H1 (cell line): ENCODE measurements at regions not wholly inside any gene's neighbourhood (a gene's known extent, or its start where the extent isn't known, plus 50 kb on each side); places are given as distances from the start of the nearest gene placed in this dataset.
"Not testable (repeated sequence)": the region's sequence is repeated elsewhere in the genome, so short reads cannot be mapped to it uniquely, and the experiment has no call there.

ENCODE experiments used
- CTCF ChIA-PET: fragments of 300-600 bp; sonication (Branson Sonifier 250); formaldehyde crosslinking; loops from one replicate; lab custom pipeline; 2021; ENCODE audit not compliant: partially characterized antibody; lab: Charles Lee
- POLR2A ChIA-PET: fragments of 300-600 bp; sonication (Branson Sonifier 250); formaldehyde crosslinking; loops from one replicate; lab custom pipeline; 2021; ENCODE audit warnings: inconsistent platforms; ENCODE audit not compliant: partially characterized antibody; lab: Charles Lee
- DNase-seq, 2 experiments: peaks; one replicate each; pipeline versions ENCODE4 v3.0.0 to v3.0.0-alpha.2; 2010 to 2022; ENCODE audit warnings: low spot score in 2 of 2, low read depth in 1 of 2, mixed read lengths in 1 of 2
- FAIRE-seq: peaks from 2 replicates; lab custom pipeline; 2011; peaks lifted over from hg19 to GRCh38; lab: Jason Lieb, UNC
- H2AFZ ChIP-seq: 2 replicates; pipeline ENCODE4 v1.8.1; 2012; ENCODE audit warnings: low read length, inconsistent platforms
- H2AK5ac ChIP-seq: 2 replicates; pipeline ENCODE4 v1.6.1; 2013; ENCODE audit warnings: low read depth, low read length
- H2BK120ac ChIP-seq: replicated peaks from 2 replicates; pipeline ENCODE3; 2013; ENCODE audit warnings: low read depth, low read length, inconsistent platforms
- H2BK12ac ChIP-seq: 2 replicates; pipeline ENCODE4 v1.6.1; 2013; ENCODE audit warnings: low read depth, low read length
- H2BK15ac ChIP-seq: 2 replicates; pipeline ENCODE4 v1.6.1; 2013; ENCODE audit warnings: low read length
- H2BK20ac ChIP-seq: 2 replicates; pipeline ENCODE4 v1.6.1; 2013; ENCODE audit warnings: low read length
- H2BK5ac ChIP-seq: 2 replicates; pipeline ENCODE4 v1.6.1; 2013; ENCODE audit warnings: low read depth, low read length
- H3K14ac ChIP-seq: 2 replicates; pipeline ENCODE4 v1.6.1; 2013; ENCODE audit warnings: inconsistent platforms; ENCODE audit not compliant: insufficient read length
- H3K18ac ChIP-seq: 2 replicates; pipeline ENCODE4 v1.6.1; 2013; ENCODE audit warnings: low read length; ENCODE audit errors: extremely low read depth
- H3K23ac ChIP-seq: 2 replicates; pipeline ENCODE4 v1.6.1; 2013; ENCODE audit warnings: inconsistent platforms; ENCODE audit not compliant: insufficient read length
- H3K23me2 ChIP-seq: 2 replicates; pipeline ENCODE4 v1.6.1; 2013; ENCODE audit warnings: low read depth, low read length
- H3K27ac ChIP-seq: 2 replicates; pipeline ENCODE4 v1.6.1; 2011; ENCODE audit warnings: low read depth, low read length, inconsistent platforms
- H3K27me3 ChIP-seq, 4 experiments: replicated peaks in 1 of 4; 1 replicate in 1 of 4; 2 replicates in 3 of 4; pipeline versions ENCODE4 v1.6.1 to v1.8.1; 2011 to 2013; ENCODE audit warnings: low read length in 3 of 4, mild to moderate bottlenecking in 3 of 4, inconsistent platforms in 2 of 4, mixed read lengths in 2 of 4, moderate library complexity in 1 of 4; ENCODE audit not compliant: control insufficient read depth in 3 of 4, insufficient read depth in 3 of 4; ENCODE audit errors: extremely low read depth in 1 of 4
- H3K36me3 ChIP-seq, 4 experiments: 2 replicates each; pipeline versions ENCODE4 v1.6.1 to v1.8.1; 2011 to 2013; ENCODE audit warnings: mild to moderate bottlenecking in 4 of 4, low read length in 3 of 4, moderate library complexity in 2 of 4, control low read depth in 1 of 4, inconsistent platforms in 1 of 4; ENCODE audit not compliant: insufficient read depth in 4 of 4, control insufficient read depth in 2 of 4
- H3K4ac ChIP-seq: replicated peaks from 2 replicates; pipeline ENCODE3; 2013; ENCODE audit warnings: low read length, low read depth, mixed read lengths, inconsistent platforms; ENCODE audit not compliant: insufficient read length
- H3K4me1 ChIP-seq, 4 experiments: replicated peaks in 1 of 4; 1 replicate in 1 of 4; 2 replicates in 3 of 4; pipeline versions ENCODE4 v1.6.1 to v1.8.1; 2011 to 2013; ENCODE audit warnings: low read length in 3 of 4, inconsistent platforms in 2 of 4, mixed read lengths in 1 of 4; ENCODE audit not compliant: insufficient read depth in 4 of 4, control insufficient read depth in 3 of 4
- H3K4me2 ChIP-seq, 2 experiments: 2 replicates each; pipeline versions ENCODE4 v1.6.1 to v1.8.1; 2011 to 2013; ENCODE audit warnings: low read depth in 2 of 2, low read length in 2 of 2, control low read depth in 1 of 2, inconsistent platforms in 1 of 2, mild to moderate bottlenecking in 1 of 2; ENCODE audit not compliant: insufficient read depth in 1 of 2
- H3K4me3 ChIP-seq, 4 experiments: fragments of 200-600, 300-600 bp in 1 of 4; sonication (generic), shearing (Covaris generic), sonication (Bioruptor Twin) in 1 of 4; 2 replicates each; pipeline versions ENCODE4 v1.5.1 to v1.8.1; 2011 to 2016; ENCODE audit warnings: low read length in 4 of 4, low read depth in 3 of 4, control low read depth in 2 of 4, inconsistent platforms in 2 of 4, mild to moderate bottlenecking in 2 of 4, mixed read lengths in 1 of 4, moderate library complexity in 1 of 4; ENCODE audit not compliant: insufficient read depth in 2 of 4; ENCODE audit errors: extremely low read depth in 1 of 4
- H3K56ac ChIP-seq: replicated peaks from 2 replicates; pipeline ENCODE3; 2013; ENCODE audit warnings: low read depth, mild to moderate bottlenecking, mixed read lengths, low read length, inconsistent platforms; ENCODE audit not compliant: insufficient read length
- H3K79me1 ChIP-seq: 2 replicates; pipeline ENCODE4 v1.6.1; 2013; ENCODE audit warnings: low read depth, low read length, control low read depth
- H3K79me2 ChIP-seq, 2 experiments: 2 replicates each; pipeline versions ENCODE4 v1.6.1 to v1.8.1; 2012 to 2013; ENCODE audit warnings: low read length in 2 of 2, mild to moderate bottlenecking in 2 of 2, inconsistent platforms in 1 of 2; ENCODE audit not compliant: insufficient read depth in 2 of 2, control insufficient read depth in 1 of 2
- H3K9ac ChIP-seq, 4 experiments: replicated peaks in 1 of 4; 1 replicate in 1 of 4; 2 replicates in 3 of 4; pipeline versions ENCODE4 v1.6.1 to v1.8.1; 2011 to 2013; ENCODE audit warnings: low read depth in 3 of 4, low read length in 3 of 4, control low read depth in 2 of 4, mild to moderate bottlenecking in 2 of 4, moderate library complexity in 2 of 4, inconsistent platforms in 1 of 4; ENCODE audit errors: extremely low read depth in 1 of 4
- H3K9me3 ChIP-seq, 2 experiments: 2 replicates each; pipeline versions ENCODE4 v1.6.1 to v1.8.1; 2012 to 2013; ENCODE audit warnings: mild to moderate bottlenecking in 2 of 2, moderate library complexity in 2 of 2, control low read depth in 1 of 2, inconsistent platforms in 1 of 2, low read depth in 1 of 2, low read length in 1 of 2, mixed read lengths in 1 of 2; ENCODE audit not compliant: insufficient read depth in 2 of 2
- H4K20me1 ChIP-seq, 2 experiments: replicated peaks in 1 of 2; 2 replicates each; pipeline versions ENCODE3 to v1.8.1; 2011 to 2013; ENCODE audit warnings: inconsistent platforms in 2 of 2, low read length in 2 of 2, mild to moderate bottlenecking in 1 of 2; ENCODE audit not compliant: insufficient read depth in 2 of 2, control insufficient read depth in 1 of 2
- H4K5ac ChIP-seq: 2 replicates; pipeline ENCODE4 v1.6.1; 2013; ENCODE audit warnings: low read length, low read depth, mixed read lengths, inconsistent platforms; ENCODE audit not compliant: insufficient read length
- H4K8ac ChIP-seq: 2 replicates; pipeline ENCODE4 v1.8.0; 2013; ENCODE audit warnings: mild to moderate bottlenecking, moderate library complexity, low read length, inconsistent platforms; ENCODE audit not compliant: insufficient read depth; ENCODE audit errors: extremely low read depth
- H4K91ac ChIP-seq: replicated peaks from 2 replicates; pipeline ENCODE3; 2013; ENCODE audit warnings: low read length, mixed read lengths, inconsistent platforms; ENCODE audit not compliant: insufficient read length
- TAF1 ChIP-seq: IDR thresholded peaks from 2 replicates; pipeline ENCODE4 v1.6.1; 2011; ENCODE audit warnings: mild to moderate bottlenecking, low read depth, low read length
- WGBS, 2 experiments: shearing (Covaris generic) in 1 of 2; methylation state at CpG; one replicate each; pipeline versions ENCODE4 v1.1.6 to v1.1.7; 2013 to 2015; ENCODE audit warnings: low lambda C conversion rate in 2 of 2, mixed read lengths in 2 of 2, inconsistent platforms in 1 of 2, low coverage in 1 of 2, missing lambda C conversion rate in 1 of 2; ENCODE audit not compliant: insufficient replicate concordance in 2 of 2, insufficient coverage in 1 of 2, insufficient read length in 1 of 2; ENCODE audit errors: extremely low coverage in 1 of 2, missing lambda C conversion rate in 1 of 2; 5-methylcytosine and 5-hydroxymethylcytosine counted together

GRCh38 chr12:29026419-29026818, 122.7 kb upstream of the FAR2 start:
- Histone ChIP-seq H3K27ac (no peak overlapping the region), H4K20me1 (no peaks in the 10 kb centered on the region), H2BK5ac (no peak overlapping the region), H3K4me1 (no peaks in the 10 kb centered on the region; a peak in 1 of 7 replicates), H2AFZ (no peak overlapping the region; the same call in 1 of the 2 replicates), H2AK5ac (no peak overlapping the region), H3K9ac (no peak overlapping the region), H4K8ac (no peak overlapping the region), H4K5ac (no peak overlapping the region), H3K56ac (no peak overlapping the region), H4K91ac (no peak overlapping the region), H3K14ac (no peak overlapping the region), H3K79me2 (no peaks in the 10 kb centered on the region), H2BK12ac (no peak overlapping the region), H2BK15ac (no peak overlapping the region), H3K9me3 (no peaks in the 10 kb centered on the region), H3K27me3 (no peaks in the 10 kb centered on the region), H3K23ac (no peak overlapping the region), H3K18ac (no peak overlapping the region), H3K23me2 (no peaks in the 10 kb centered on the region), H3K79me1 (no peaks in the 10 kb centered on the region), H3K4me2 (no peak overlapping the region), H3K4me3 (no peak overlapping the region), H3K36me3 (no peaks in the 10 kb centered on the region), H2BK120ac (no peak overlapping the region), H3K4ac (peak overlapping the region; percentile 67), H2BK20ac (no peak overlapping the region)
- DNase-seq (no peak), FAIRE-seq (no peak)
- 73% methylated on average over 4 of the region's 4 CpGs; no CpG with 5 or more reads in 1 of the 2 experiments for WGBS, 2 experiments
- ChIA-PET CTCF (no interaction called here), POLR2A (no interaction called here)
- TF ChIP-seq TAF1: no peak

DNA sequence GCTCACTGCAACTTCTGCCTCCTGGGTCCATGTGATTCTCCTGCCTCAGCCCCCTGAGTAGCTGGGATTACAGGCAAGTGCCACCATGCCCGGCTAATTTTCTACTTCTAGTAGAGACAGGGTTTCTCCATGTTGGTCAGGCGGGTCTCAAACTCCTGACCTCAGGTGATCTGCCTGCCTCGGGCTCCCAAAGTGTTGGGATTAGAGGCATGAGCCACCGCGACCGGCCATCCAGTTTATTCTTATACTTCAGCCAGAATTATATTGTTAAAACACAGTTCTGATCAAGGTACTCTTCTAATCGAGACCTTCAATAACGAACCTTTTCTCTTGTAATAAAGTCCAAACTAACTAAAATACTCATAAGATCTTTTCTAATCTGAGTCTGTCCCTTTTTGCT, 119.6 kb upstream of the FAR2 start:
- H3K4me2 ChIP-seq, H3K79me1 ChIP-seq, H3K9ac ChIP-seq, FAIRE-seq, H3K79me2 ChIP-seq, H3K23ac ChIP-seq, H2BK5ac ChIP-seq, H4K8ac ChIP-seq, H2BK15ac ChIP-seq, H3K56ac ChIP-seq, H4K91ac ChIP-seq, H3K14ac ChIP-seq, H4K5ac ChIP-seq, CTCF ChIA-PET, H2BK12ac ChIP-seq, H2BK20ac ChIP-seq, H3K4me3 ChIP-seq, H3K23me2 ChIP-seq, H2AFZ ChIP-seq, H3K4me1 ChIP-seq, H3K27ac ChIP-seq, H4K20me1 ChIP-seq, H3K36me3 ChIP-seq, H3K18ac ChIP-seq, H3K27me3 ChIP-seq, H3K4ac ChIP-seq, DNase-seq, H3K9me3 ChIP-seq, H2AK5ac ChIP-seq, H2BK120ac ChIP-seq: not testable (repeated sequence)
- WGBS, 2 experiments: 88% methylated on average over 7 of the region's 8 CpGs; no CpG with 5 or more reads in 1 of the 2 experiments
- POLR2A ChIA-PET: interaction anchor here (0.7 kb wide), 1 partner anchor 351 kb away, joined by 3 read pairs; no protein-coding TSS in a partner anchor
